HG03521 (cell line): ENCODE measurements at regions not wholly inside any gene's neighbourhood (a gene's known extent, or its start where the extent isn't known, plus 50 kb on each side); places are given as distances from the start of the nearest gene placed in this dataset.
"Not testable (repeated sequence)": the region's sequence is repeated elsewhere in the genome, so short reads cannot be mapped to it uniquely, and the experiment has no call there.

Source experiments
- ATAC-seq: cut with Tn5 transposase; IDR thresholded peaks from one replicate; pipeline ENCODE4 v1.9.1; 2021; ENCODE audit warnings: mild to moderate bottlenecking, moderate library complexity; ENCODE audit not compliant: unreplicated experiment

DNA sequence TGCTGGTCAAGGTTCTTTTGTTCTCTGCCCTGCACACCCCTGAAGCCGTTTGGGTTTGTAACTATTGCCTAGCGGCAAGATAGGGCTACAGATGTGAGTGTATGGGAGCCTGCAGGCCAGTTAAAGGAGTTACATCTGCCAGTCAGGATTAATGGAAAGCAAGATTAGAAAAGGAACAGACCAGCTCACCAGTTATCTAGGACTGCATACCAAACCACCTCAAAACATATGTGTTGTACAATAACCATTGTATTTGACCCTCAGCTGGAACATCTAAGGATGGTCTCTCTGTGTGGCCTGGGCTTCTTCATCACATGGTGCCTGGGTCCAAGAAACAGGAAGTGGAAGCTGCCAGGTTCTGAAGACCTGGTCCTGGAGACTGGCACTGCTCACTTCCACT is 52.5 kb upstream of the FBXO28 start:
- no peak for ATAC-seq

DNA sequence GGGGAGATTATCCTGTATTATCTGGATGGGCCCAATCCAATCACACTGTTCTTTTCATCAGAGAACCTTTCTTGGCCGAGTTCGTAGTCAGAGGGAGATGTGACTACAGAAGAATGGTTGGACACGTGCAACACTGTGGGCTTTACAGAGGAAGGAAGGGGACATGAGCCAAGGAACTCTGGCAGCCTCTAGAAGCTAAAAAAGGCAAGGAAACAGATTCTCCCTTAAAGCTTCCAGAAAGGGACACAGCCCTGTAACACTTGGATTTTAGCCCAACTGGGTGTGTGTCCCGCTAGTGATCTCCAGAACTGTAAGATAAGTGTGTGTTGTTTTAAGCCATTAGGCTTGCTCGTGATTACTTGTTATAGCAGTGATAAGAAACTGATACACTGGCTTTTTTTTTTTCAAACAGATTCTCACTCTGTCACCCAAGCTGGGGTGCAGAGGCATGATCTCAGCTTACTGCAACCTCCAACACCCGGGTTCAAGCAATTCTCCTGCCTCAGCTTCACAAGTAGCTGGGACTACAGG is 53.9 kb upstream of the FBXO28 start:
- ATAC-seq = no peak

DNA sequence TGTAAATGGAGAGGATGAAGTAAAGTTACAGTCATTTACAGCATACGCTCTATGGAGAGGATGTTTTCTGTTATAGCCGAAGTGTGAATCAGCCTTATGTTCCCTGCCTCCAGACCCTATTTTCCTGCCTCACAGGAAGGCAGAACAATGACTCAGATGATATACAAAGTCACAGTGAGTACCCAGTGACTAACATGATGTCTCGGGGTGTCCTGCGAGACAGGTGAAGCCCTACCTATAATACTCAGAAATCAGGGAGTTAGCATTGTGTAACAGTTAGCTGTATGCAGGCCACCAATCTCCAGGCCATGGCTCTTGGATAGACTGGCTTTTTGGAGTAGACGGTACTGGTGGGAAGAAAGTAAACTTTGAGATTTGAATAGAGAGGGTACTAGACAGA is 55.6 kb upstream of the FBXO28 start:
- no peak for ATAC-seq

DNA sequence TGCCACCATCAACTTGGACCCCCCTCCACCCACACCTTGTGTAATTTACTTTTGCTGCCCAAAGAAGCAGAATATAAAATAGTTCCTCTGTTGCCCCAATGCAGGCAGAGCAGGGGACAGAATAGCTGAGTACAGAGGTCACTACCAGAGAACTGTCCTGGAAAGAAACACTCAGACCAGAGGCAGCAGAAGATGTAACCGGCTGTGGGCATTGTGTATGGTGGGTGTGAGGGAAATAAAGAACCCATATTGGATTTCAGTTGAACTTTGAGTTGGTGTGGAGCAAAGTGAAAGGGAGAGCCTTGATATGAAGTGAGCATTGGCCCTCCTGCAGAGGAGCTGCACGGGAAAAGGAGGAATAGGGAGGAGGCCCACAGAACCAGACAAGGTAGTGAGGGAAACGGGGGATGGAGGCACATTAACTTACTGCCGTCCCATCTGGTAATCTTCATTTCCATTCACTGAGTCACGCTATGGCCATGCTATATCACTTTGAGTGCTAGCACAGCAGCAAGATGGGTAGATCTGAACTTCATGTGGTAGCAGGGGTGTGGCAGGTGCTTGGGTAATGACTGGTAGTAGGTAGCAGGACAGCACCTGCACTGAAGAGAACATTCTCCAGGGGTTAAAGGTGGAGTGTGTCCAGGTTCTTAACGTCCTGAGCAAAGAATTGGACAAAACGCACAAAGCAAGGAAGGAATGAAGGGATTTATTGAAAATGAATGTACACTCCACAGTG is 56.3 kb upstream of the FBXO28 start:
- no peak for ATAC-seq

DNA sequence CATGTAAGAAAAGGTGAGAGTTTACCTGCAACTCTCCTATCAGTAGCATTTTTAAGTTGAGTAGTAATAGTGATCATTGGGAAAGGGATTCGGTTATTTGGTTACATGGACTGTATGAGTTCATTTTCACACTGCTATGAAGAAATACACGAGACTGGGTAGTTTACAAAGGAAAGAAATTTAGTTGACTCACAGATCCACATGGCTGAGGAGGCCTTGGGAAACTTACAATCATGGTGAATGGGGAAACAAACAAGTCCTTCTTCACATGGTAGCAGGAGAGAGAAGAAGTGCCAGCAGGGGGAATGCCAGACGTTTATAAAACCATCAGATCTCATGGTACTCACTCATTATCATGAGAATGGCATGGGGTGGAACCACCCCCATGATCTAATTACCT is 59.3 kb upstream of the FBXO28 start:
- no peak for ATAC-seq

DNA sequence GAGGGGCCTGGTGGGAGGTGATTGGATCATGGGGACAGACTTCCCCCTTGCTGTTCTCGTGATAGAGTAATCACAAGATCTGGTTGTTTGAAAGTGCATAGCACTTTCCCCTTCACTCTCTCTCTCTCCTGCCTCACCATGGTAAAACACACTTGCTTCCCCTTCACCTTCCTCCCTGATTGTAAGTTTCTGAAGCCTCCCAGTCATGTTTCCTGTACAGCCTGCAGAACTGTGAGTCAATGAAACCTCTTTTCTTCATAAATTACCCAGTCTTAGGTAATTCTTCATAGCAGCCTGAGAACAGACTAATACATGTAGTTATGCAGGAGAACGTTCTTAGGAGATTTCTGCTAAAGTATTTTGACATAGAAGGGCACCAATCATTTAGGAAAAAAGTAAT is 59.9 kb upstream of the FBXO28 start:
- no peak for ATAC-seq

DNA sequence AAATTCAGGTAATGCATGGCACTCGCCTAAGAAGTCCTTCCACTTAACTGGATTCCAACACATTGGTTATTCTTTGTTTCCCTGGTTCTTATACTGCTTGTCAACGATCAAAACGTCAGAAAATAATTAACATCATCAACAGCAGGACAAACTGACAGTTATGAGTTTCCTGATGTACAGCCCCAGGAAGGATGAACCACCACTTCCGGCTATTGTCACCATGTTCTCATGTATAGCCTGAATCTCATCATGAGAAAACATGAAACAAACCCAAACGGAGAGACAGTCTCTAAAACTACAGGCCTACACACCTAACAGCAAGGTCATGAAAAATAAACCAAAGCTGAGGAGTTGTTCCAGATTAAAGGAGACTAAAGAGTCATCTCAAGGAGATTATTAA is 60.5 kb upstream of the FBXO28 start:
- no peak for ATAC-seq

DNA sequence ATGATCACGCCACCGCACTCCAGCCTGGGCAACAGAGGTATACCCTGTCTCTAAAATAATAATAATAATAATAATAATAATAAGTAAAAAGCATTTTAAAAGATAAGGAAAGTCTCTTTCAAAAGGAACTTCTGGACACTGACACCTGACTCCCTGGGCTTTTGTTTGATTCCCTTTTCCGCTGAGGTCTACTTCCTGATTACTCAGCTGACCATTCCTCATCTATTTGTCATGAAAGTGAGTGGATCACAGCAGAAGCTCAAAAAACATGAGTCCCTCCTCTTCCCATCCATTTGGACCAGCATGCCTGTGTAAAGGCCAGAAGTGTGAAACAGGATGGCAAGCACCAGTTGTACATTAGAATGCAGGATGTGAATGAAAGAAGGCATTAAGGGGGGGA is 61.1 kb upstream of the FBXO28 start:
- no peak for ATAC-seq

DNA sequence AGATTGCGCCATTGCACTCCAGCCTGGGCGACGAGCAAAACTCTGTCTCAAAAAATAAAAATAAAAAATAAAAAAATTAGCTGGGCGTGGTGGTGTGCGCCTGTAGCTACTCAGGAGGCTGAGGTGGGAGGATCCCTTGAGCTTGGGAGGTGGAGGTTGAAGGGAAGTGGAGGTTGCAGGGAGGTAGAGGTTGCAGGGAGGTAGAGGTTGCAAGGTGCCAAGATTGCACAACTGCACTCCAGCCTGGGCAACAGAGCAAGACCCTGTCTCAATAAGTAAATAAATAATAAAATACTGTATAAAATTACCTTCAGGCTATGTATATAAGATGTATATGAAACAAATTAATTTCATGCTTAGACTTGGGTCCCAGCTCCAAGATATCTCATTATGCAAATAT is 62.1 kb upstream of the FBXO28 start:
- not testable (repeated sequence) for ATAC-seq

DNA sequence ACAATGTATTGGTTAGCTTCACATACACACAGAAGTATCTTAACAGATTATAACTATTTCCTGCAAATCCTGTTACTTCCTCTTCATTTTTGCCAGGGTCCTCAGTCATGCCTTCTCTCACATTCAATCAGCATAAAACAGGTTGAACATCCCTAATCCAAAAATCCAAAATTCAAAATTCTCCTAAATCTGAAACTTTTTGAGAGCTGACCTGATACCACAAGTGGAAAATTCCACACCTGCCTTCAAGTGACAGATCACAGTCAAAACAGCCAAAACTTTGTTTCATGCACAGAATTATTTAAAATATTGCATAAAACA is 62.9 kb upstream of the FBXO28 start:
- ATAC-seq = no peak

DNA sequence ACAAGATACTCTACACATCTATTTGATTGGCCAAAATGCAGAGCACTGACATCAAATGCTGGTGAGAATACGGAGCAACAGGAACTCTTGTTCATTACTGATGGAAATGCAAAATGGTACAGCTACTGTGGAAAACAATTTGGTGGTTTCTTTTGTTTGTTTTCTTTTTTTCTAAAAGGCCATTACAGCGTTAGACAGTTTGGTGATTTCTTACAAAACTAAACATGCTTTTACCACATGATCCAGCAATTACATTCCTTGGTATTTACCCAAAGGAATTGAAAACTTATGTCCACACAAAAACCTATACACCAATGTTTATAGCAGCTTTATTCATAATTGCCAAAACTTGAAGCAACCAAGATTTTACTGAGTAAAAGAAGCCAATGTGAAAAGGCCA is 66.4 kb upstream of the FBXO28 start:
- no peak for ATAC-seq

DNA sequence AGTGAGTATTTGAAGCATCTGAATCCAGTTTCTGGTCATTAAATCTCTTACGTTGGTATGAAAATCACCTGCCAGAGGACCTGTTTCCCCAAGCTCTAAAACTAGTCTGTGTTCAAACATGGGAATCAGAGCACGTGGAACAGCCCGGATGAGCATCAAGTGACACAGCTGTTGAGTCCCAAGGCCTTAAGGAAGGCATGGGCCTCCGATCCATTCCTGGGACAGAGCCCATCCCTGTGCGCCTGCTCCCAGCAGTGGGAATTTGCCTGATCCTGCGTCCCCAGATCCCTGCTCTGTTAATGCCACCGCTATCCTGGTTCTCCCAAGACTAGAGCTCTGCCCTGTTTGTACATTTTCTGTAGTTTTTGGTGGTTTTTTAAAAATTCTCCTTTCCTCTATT is 68.4 kb upstream of the FBXO28 start:
- ATAC-seq = no peak

DNA sequence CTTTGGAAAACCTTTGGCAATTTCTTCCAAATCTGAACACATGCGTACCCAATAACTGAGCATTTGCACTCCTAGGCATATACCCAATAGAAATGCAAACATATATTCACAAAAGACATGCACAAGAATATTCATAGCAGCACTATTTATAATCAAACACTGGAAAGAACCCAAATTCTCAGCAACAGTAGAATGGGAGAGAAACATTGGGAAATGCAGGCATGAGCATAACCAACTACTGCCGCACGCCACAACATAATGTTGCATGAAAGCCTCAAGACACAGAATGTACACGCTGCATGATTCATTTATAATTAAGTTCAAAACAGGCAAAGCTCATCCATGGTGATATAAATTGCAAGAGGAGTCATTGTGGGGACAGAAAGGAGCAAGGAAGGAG is 69.5 kb upstream of the FBXO28 start:
- no peak for ATAC-seq

DNA sequence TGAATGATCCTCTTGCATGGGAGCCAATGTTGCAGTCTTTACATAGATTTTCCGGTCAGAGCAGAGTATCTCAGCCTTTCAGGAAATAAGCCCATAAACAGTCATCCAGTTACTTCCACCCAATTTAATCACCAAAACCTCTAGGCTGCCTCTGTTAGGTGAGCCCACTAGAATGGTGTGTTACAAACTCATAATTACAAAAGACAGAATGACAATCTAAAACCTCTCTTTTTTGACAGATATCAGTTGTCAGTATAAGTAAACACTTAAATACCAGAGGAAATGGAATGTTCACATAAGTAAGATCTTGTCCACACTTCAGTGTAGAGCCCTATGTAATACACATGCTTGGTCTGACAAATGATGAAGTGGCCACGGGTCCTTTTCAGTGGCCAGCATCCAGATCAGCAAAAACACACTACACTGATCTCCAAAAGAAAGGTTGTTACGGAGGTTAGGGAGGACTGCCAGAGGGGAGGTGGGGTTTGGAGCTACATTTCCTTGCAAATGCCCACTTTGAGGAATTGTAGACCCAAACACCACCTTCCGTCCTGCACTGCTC is 71.3 kb upstream of the FBXO28 start:
- ATAC-seq = no peak

DNA sequence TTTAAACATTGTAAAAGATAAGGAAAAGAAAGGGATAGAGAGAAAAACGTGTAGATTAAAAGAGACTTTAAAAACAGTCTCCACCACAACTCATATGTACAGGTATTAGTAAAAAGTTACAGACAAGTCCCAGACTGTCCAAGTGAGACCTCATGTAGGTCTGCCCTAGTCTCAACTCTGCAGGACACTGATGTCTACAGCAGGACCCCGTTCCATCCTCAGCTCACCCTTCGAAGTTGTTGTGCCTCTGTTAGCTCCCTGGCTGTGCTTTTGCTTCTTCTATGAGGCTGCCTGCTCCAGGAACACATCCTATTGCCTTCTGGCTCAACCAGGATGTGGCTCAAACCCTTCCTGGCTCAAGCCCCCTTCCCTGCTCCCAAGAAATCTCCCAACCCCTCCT is 72.9 kb upstream of the FBXO28 start:
- ATAC-seq = no peak

DNA sequence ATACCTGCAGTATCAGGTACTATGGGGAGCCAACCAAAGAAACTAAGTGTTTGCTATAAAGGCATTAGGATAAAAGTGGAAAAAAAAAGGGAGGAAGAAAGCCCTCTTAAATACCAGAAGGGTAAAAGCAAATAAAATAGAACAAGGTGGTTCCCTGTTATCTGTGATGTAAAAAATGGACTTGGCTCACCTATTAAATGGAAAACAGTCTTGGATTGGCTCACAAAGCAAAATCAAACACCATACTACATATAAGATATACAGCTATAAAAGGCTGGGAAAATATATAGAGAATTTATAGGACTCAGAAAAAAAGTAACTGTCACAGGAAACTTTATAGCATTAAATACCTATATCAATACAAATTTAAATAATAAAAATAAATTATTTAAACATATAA is 73.5 kb upstream of the FBXO28 start:
- not testable (repeated sequence) for ATAC-seq

DNA sequence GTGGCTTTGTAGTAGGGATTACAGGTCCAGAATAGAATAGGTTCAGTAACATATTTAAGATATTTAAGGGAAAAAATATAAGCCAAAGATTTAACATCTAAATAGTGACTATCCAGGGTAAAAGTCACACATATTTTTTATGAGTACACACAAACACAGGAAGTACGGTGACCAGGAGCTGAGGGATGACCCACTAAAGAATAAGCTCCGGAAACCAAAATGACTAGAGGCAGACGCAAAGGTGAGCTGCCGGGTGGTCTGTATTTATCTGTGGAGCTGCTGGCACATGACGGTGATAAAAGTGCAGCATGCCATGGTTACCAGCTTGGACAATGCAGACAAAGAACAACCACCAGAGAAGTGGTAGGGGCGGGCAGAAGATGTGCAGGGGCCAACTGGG is 73.9 kb upstream of the FBXO28 start:
- ATAC-seq = not testable (repeated sequence)

DNA sequence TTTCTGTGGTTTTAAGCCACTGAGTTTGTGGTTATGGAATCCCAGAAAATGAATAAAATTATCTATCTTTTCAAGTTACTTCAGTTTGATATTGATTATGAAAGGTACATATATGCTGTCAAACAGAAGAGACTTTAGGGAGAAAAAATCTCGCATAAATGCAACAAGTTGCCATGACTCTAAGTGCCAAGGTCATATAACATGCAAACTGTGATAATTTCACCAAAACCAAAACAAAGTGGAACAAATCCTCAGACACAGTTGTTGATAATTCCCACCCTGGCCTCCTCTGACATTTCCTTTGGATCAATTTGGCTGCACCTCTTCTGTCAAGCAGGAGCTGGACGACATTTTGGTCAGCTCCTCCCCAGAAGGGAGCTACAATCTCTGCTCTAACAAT is 75.1 kb upstream of the FBXO28 start:
- ATAC-seq = not testable (repeated sequence)

DNA sequence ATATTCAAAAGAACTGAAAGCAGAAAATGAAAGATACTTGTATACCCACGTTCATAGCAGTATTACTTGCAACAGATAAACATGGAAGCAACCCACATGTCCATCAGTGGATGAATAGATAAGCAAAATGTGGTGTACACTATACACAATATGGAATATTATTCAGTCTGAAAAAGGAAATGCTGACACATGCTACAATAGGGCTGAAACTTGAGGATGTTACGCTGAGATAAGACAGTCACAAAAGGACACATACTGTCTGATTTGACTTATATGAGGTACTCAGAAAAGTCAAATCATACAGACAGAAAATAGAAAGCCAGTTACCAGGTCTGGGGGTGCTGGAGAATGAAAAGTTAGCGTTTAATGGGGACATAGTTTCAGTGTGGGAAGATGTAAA is 76.5 kb upstream of the FBXO28 start:
- ATAC-seq = not testable (repeated sequence)

DNA sequence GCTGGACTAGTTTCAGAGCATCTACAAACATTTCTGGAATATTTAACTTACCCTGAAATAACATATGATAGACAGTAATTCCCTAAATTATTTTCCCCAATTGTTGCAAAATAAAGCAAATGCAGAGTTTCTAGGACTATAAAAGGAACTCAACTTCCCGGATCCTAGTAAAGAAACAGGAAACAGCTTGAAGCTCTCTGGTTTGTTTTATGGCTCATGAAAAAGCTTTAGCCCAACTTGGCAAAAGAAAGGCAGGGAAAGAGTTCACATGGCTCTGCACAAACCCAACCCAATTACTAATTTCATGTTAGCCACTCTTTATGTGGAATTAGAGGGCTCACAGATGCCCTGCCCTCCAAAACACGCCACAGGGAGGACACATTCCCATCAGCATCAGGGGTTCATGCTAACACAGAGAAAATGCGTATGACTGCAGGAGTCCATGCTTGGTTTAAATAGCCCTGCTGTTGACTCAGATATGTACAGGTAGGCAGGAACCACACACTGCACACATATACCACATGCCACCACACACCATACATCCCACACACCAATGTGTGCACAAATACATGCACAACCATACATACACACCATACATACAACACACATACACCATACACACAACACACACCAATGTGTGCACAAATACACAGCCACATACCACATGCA is 81.2 kb upstream of the FBXO28 start:
- ATAC-seq = not testable (repeated sequence)

DNA sequence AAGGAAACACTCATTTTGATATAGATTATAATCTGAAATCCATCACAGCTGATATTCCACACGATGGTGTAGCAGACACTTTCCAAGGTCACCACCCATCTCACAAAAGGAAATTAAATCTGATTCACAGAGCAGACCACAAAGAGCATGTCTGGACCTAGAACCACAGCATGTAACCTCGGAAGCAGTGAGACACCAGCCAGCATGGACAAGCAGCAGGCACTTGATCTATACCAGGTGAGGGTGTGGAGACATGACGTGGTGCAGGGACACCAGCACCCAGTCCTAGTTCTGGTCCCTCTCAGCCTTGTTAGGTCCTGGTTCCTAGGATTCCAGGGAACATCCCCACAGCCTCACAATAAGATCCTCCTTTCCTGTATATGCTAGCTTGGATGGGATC is 81.9 kb upstream of the FBXO28 start:
- ATAC-seq = not testable (repeated sequence)

DNA sequence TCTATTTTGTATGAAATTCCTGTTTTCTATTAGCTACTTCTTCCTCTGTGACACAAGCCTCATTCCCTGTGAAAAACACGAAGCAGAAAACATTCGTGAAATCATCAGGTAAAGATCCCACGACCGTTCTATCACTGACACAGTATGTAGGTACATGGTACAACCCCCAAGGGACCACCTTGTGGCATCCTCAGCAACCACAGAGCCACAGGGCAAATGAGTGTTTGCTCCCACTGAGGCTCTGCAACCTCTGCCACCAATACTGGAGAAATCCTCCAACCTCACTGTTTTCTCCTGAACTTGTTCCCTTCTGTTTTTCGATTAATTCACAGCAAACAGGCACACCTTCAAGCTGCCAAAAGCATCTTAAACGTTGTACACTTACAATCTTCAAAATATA is 83.7 kb upstream of the FBXO28 start:
- not testable (repeated sequence) for ATAC-seq
